Osteoblast (primary cell): ENCODE measurements at regions not wholly inside any gene's neighbourhood (a gene's known extent, or its start where the extent isn't known, plus 50 kb on each side); places are given as distances from the start of the nearest gene placed in this dataset.

Source experiments
- DNase-seq: peaks from one replicate; pipeline ENCODE4 v3.0.0; 2011; ENCODE audit warnings: low spot score, mixed read lengths; ENCODE audit not compliant: insufficient read length; ENCODE audit errors: missing footprints
- H2AFZ ChIP-seq: 2 replicates; pipeline ENCODE4 v1.6.0; 2011; ENCODE audit warnings: mild to moderate bottlenecking, low read length
- H3K27ac ChIP-seq: 2 replicates; pipeline ENCODE4 v1.5.1; 2011; ENCODE audit warnings: mild to moderate bottlenecking, low read depth, low read length, moderate library complexity
- H3K27me3 ChIP-seq: 2 replicates; pipeline ENCODE4 v1.6.0; 2012; ENCODE audit warnings: mild to moderate bottlenecking, control low read depth, inconsistent platforms, low read length, moderate library complexity; ENCODE audit not compliant: insufficient read depth
- H3K36me3 ChIP-seq: 2 replicates; pipeline ENCODE4 v1.5.1; 2011; ENCODE audit warnings: mild to moderate bottlenecking, low read length, control low read depth, moderate library complexity; ENCODE audit not compliant: insufficient read depth
- H3K4me1 ChIP-seq: 2 replicates; pipeline ENCODE4 v1.5.1; 2011; ENCODE audit warnings: mild to moderate bottlenecking, low read length, control low read depth, moderate library complexity; ENCODE audit not compliant: insufficient read depth
- H3K4me2 ChIP-seq: 2 replicates; pipeline ENCODE4 v1.6.0; 2011; ENCODE audit warnings: mild to moderate bottlenecking, low read length; ENCODE audit not compliant: insufficient read depth
- H3K4me3 ChIP-seq: fragments of 200-600 bp; sonication (generic); 3 replicates; pipeline ENCODE4 v1.5.1; 2012; ENCODE audit warnings: mild to moderate bottlenecking, low read length, inconsistent platforms; ENCODE audit not compliant: insufficient read depth
- H3K79me2 ChIP-seq: 2 replicates; pipeline ENCODE4 v1.6.0; 2012; ENCODE audit warnings: mild to moderate bottlenecking, low read length, control low read depth, inconsistent platforms; ENCODE audit not compliant: insufficient read depth
- H3K9me3 ChIP-seq: 2 replicates; pipeline ENCODE4 v1.5.1; 2011; ENCODE audit warnings: low read depth, low read length, control low read depth
- H4K20me1 ChIP-seq: 2 replicates; pipeline ENCODE4 v1.6.0; 2012; ENCODE audit warnings: mild to moderate bottlenecking, low read length, control low read depth; ENCODE audit not compliant: insufficient read depth
- CTCF ChIP-seq: IDR thresholded peaks from 2 replicates; pipeline ENCODE4 v1.5.1; 2011; ENCODE audit warnings: mild to moderate bottlenecking, low read depth, low read length, moderate library complexity; ENCODE audit errors: extremely low read depth

- Histone ChIP-seq H3K4me3 (no peak overlapping the region), H3K79me2 (no peaks in the 10 kb centered on the region), H3K4me1 (peaks cover 15% of the 10 kb centered on the region), H3K27me3 (no peaks in the 10 kb centered on the region), H3K9me3 (no peaks in the 10 kb centered on the region), H3K36me3 (no peaks in the 10 kb centered on the region), H4K20me1 (no peaks in the 10 kb centered on the region), H2AFZ (no peak overlapping the region), H3K27ac (no peak overlapping the region), H3K4me2 (no peak overlapping the region)
- no peak for DNase-seq
- TF ChIP-seq CTCF, result no peak
Measured at GRCh38 chr10:43708262-43708661, 59.6 kb upstream of the ZNF32 start.

- H3K36me3 ChIP-seq, result no peaks in the 10 kb centered on the region
- TF ChIP-seq CTCF, result no peak
- no peaks in the 10 kb centered on the region for H3K9me3 ChIP-seq
- peak; percentile 66 for DNase-seq
- H3K4me2 ChIP-seq, result no peak overlapping the region
- H3K79me2 ChIP-seq, result no peaks in the 10 kb centered on the region
- H4K20me1 ChIP-seq, result no peaks in the 10 kb centered on the region
- H3K4me1 ChIP-seq, result peaks cover 15% of the 10 kb centered on the region
- H3K27me3 ChIP-seq, result no peaks in the 10 kb centered on the region
- H3K27ac ChIP-seq, result no peak overlapping the region
- no peak overlapping the region for H3K4me3 ChIP-seq
- H2AFZ ChIP-seq, result no peak overlapping the region
Measured at GRCh38 chr10:43707770-43708169, 59.1 kb upstream of the ZNF32 start.

GRCh38 chr10:43706166-43706565 lies 57.5 kb upstream of the ZNF32 start:
- no peaks in the 10 kb centered on the region for H3K36me3 ChIP-seq
- no peak overlapping the region for H3K4me2 ChIP-seq
- no peak for TF ChIP-seq CTCF
- no peak overlapping the region for H3K27ac ChIP-seq
- no peaks in the 10 kb centered on the region for H3K9me3 ChIP-seq
- no peak for DNase-seq
- H2AFZ ChIP-seq, result no peak overlapping the region
- H3K27me3 ChIP-seq, result no peaks in the 10 kb centered on the region
- peaks cover 15% of the 10 kb centered on the region for H3K4me1 ChIP-seq
- H3K4me3 ChIP-seq, result no peak overlapping the region
- H3K79me2 ChIP-seq, result no peaks in the 10 kb centered on the region
- no peaks in the 10 kb centered on the region for H4K20me1 ChIP-seq

GRCh38 chr10:43703286-43703685 lies 54.6 kb upstream of the ZNF32 start:
- DNase-seq, result no peak
- Histone ChIP-seq H3K27ac (no peak overlapping the region), H4K20me1 (no peaks in the 10 kb centered on the region), H3K4me2 (no peak overlapping the region), H3K9me3 (no peaks in the 10 kb centered on the region), H2AFZ (no peak overlapping the region), H3K79me2 (no peaks in the 10 kb centered on the region), H3K4me3 (no peak overlapping the region), H3K4me1 (peaks cover 15% of the 10 kb centered on the region), H3K27me3 (no peaks in the 10 kb centered on the region), H3K36me3 (no peaks in the 10 kb centered on the region)
- no peak for TF ChIP-seq CTCF
